MM.1S (cell line): ENCODE measurements at regions not wholly inside any gene's neighbourhood (a gene's known extent, or its start where the extent isn't known, plus 50 kb on each side); places are given as distances from the start of the nearest gene placed in this dataset.

Source experiments
- DNase-seq: peaks from one replicate; pipeline ENCODE4 v3.0.0-alpha.2; 2015
- H2AFZ ChIP-seq: fragments of 300-600 bp; sonication (generic); 2 replicates; pipeline ENCODE4 v1.6.0; 2016; ENCODE audit warnings: antibody characterized with exemption, low read length
- H3F3A ChIP-seq: fragments of 300-600 bp; sonication (generic); 2 replicates; pipeline ENCODE4 v1.6.1; 2016; ENCODE audit warnings: mild to moderate bottlenecking, antibody characterized with exemption, low read length, moderate library complexity, mixed read lengths; ENCODE audit not compliant: insufficient read depth
- H3K27ac ChIP-seq: fragments of 300-600 bp; sonication (generic); 2 replicates; pipeline ENCODE4 v1.5.1; 2016; ENCODE audit warnings: mild to moderate bottlenecking, low read length
- H3K27me3 ChIP-seq: fragments of 300-600 bp; sonication (generic); replicated peaks from 2 replicates; pipeline ENCODE4 v1.6.0; 2016; ENCODE audit warnings: low read length; ENCODE audit not compliant: insufficient read depth
- H3K36me3 ChIP-seq: fragments of 300-600 bp; sonication (generic); replicated peaks from 2 replicates; pipeline ENCODE4 v1.6.1; 2016; ENCODE audit warnings: mild to moderate bottlenecking, low read length, mixed read lengths; ENCODE audit not compliant: insufficient read depth
- H3K4me1 ChIP-seq: fragments of 300-600 bp; sonication (generic); 2 replicates; pipeline ENCODE4 v1.6.1; 2016; ENCODE audit warnings: low read length, mixed read lengths
- H3K4me2 ChIP-seq: fragments of 300-600 bp; sonication (generic); 2 replicates; pipeline ENCODE4 v1.6.0; 2016; ENCODE audit warnings: low read depth, low read length
- H3K4me3 ChIP-seq: fragments of 300-600 bp; sonication (generic); 2 replicates; pipeline ENCODE4 v1.5.1; 2016; ENCODE audit warnings: low read length, mixed read lengths
- H3K79me2 ChIP-seq: fragments of 300-600 bp; sonication (generic); 2 replicates; pipeline ENCODE4 v1.6.1; 2016; ENCODE audit warnings: mixed run types, low read length, mixed read lengths
- H3K9ac ChIP-seq: fragments of 300-600 bp; sonication (generic); 2 replicates; pipeline ENCODE4 v1.6.1; 2016; ENCODE audit warnings: low read length, mixed read lengths
- H3K9me2 ChIP-seq: fragments of 300-600 bp; sonication (generic); replicated peaks from 2 replicates; pipeline ENCODE4 v1.6.1; 2016; ENCODE audit warnings: mild to moderate bottlenecking, low read length, mixed read lengths; ENCODE audit not compliant: insufficient read depth
- H3K9me3 ChIP-seq: fragments of 300-600 bp; sonication (generic); replicated peaks from 2 replicates; pipeline ENCODE4 v1.6.1; 2016; ENCODE audit warnings: mild to moderate bottlenecking, low read length, mixed read lengths; ENCODE audit not compliant: insufficient read depth
- H4K20me1 ChIP-seq: fragments of 300-600 bp; sonication (generic); 2 replicates; pipeline ENCODE4 v1.6.1; 2016; ENCODE audit warnings: mild to moderate bottlenecking, low read length, moderate library complexity, mixed read lengths; ENCODE audit not compliant: insufficient read depth
- CTCF ChIP-seq: fragments of 300-600 bp; sonication (generic); IDR thresholded peaks from 2 replicates; pipeline ENCODE4 v1.5.1; 2016; ENCODE audit warnings: antibody characterized with exemption, low read length, mixed read lengths
- EZH2 ChIP-seq: fragments of 300-600 bp; sonication (generic); optimal IDR thresholded peaks from 2 replicates; pipeline ENCODE3; 2017; ENCODE audit warnings: low read depth, mild to moderate bottlenecking, antibody characterized with exemption, low read length, mixed read lengths
- EZH2phosphoT487 ChIP-seq: fragments of 300-600 bp; sonication (generic); IDR thresholded peaks from 2 replicates; pipeline ENCODE4 v1.6.1; 2018; ENCODE audit warnings: antibody characterized with exemption, low read length

GRCh38 chr10:1881636-1882035, 144.3 kb upstream of the ADARB2 start:
- no peaks in the 10 kb centered on the region for H3K36me3 ChIP-seq
- no peaks in the 10 kb centered on the region for H3K27me3 ChIP-seq
- H3K9me2 ChIP-seq, result no peaks in the 10 kb centered on the region
- H3K4me3 ChIP-seq, result no peak overlapping the region
- H2AFZ ChIP-seq, result no peak overlapping the region
- H3K79me2 ChIP-seq, result no peaks in the 10 kb centered on the region
- TF ChIP-seq EZH2phosphoT487, result no peak
- TF ChIP-seq EZH2, result no peak
- TF ChIP-seq CTCF, result no peak
- H3F3A ChIP-seq, result no peaks in the 10 kb centered on the region
- no peaks in the 10 kb centered on the region for H4K20me1 ChIP-seq
- H3K9me3 ChIP-seq, result no peaks in the 10 kb centered on the region
- H3K9ac ChIP-seq, result no peak overlapping the region
- H3K4me2 ChIP-seq, result no peak overlapping the region
- H3K27ac ChIP-seq, result no peak overlapping the region
- DNase-seq, result no peak
- H3K4me1 ChIP-seq, result no peaks in the 10 kb centered on the region

GRCh38 chr10:1874533-1874932, 137.2 kb upstream of the ADARB2 start:
- Histone ChIP-seq H3K79me2 (no peaks in the 10 kb centered on the region), H3K9ac (no peak overlapping the region), H3K36me3 (no peaks in the 10 kb centered on the region), H3K9me2 (no peaks in the 10 kb centered on the region), H3K27me3 (no peaks in the 10 kb centered on the region), H4K20me1 (no peaks in the 10 kb centered on the region), H3K4me2 (no peak overlapping the region), H2AFZ (no peak overlapping the region), H3K27ac (no peak overlapping the region), H3K9me3 (no peaks in the 10 kb centered on the region), H3K4me3 (no peak overlapping the region), H3F3A (no peaks in the 10 kb centered on the region), H3K4me1 (no peaks in the 10 kb centered on the region)
- TF ChIP-seq EZH2 (no peak), EZH2phosphoT487 (no peak), CTCF (no peak)
- DNase-seq, result no peak

GRCh38 chr10:1873661-1874315, 136.5 kb upstream of the ADARB2 start:
- TF ChIP-seq CTCF, result no peak
- TF ChIP-seq EZH2, result no peak
- no peak for TF ChIP-seq EZH2phosphoT487
- no peaks in the 10 kb centered on the region for H3K79me2 ChIP-seq
- H3K4me2 ChIP-seq, result no peak overlapping the region
- no peak overlapping the region for H2AFZ ChIP-seq
- H3K9ac ChIP-seq, result no peak overlapping the region
- no peak for DNase-seq
- no peak overlapping the region for H3K27ac ChIP-seq
- H3K4me3 ChIP-seq, result no peak overlapping the region
- H3K9me2 ChIP-seq, result no peaks in the 10 kb centered on the region
- no peaks in the 10 kb centered on the region for H3K4me1 ChIP-seq
- no peaks in the 10 kb centered on the region for H3F3A ChIP-seq
- no peaks in the 10 kb centered on the region for H3K27me3 ChIP-seq
- H3K9me3 ChIP-seq, result no peaks in the 10 kb centered on the region
- H3K36me3 ChIP-seq, result no peaks in the 10 kb centered on the region
- H4K20me1 ChIP-seq, result no peaks in the 10 kb centered on the region
